ENCODE measurements at regions not wholly inside any gene's neighbourhood (a gene's known extent, or its start where the extent isn't known, plus 50 kb on each side); places are given as distances from the start of the nearest gene placed in this dataset.

DNA sequence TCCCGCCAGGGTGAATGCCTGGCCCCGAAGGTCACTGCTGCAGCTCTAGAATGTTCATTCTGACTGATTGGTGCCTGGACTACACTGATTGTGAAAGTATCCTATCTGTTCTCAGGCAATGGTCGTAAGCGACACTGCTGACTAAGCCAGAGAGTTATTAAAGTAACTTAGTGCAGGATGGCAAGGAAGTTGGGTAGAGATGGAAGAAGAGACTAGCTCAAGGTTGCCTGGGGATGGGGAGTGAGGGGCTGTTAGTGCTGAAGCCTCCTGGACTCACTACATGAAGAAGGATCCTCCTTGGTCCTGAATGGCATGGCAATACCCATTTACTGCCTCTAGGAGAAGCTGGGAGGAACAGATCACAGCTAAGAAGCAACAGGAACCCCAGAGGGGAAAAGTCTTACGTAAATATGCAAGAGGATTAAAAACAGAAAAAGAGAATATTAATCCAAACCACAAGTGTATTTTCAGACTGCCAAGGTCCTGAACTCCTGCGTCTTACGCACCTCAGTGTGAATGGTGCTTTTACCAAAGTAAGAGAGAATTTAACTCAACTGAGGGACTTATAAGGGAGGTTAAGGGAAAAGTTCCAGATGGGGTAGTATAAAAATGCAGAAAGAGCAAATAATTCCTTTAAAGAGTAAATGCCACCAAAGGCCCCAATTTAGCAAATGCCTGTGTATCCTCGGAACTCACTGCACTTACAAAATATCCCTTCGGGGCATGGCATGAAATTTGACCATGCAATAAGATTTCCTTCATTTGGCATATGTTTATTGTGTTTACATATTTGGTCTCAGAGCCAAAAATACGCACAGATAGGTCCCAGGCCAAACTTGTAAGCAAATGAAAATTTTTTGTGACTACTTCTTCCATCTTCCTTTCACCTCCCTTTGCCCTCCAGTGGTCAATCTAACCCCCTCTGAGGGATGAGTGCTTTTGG lies 64.0 kb upstream of the DGKG start:
- DNase-seq (ENCODE audit: low read depth) = no peak

DNA sequence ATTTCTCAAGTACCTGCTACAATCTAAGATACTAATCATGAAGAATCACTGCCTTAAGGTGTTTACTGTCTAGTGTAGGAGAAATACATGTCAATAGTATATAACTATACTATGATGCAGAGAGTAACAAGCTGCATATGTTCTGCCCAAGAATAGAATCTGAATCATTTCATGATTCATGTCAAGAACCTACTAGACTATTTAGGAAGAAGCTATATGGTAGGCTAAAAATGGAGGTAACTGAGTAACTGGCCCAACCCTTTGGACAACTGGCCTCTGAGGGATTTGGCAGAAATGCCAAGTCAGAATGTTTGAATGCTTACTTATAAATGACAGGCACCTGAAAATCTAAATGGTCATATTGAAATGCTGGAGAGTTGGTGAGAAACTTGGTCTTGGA lies 59.9 kb upstream of the DGKG start:
- in situ Hi-C loops (cut with HindIII; ENCODE audit: low pct_unique_long_range_greater_than_20kb, low sequenced_read_pairs) = no loop called here
- DNase-seq (ENCODE audit: low read depth) = no peak

More for the DNA sequence above, 64.0 kb upstream of the DGKG start:
- in situ Hi-C loops (cut with HindIII; ENCODE audit: low pct_unique_long_range_greater_than_20kb, low sequenced_read_pairs) = no loop called here

DNA sequence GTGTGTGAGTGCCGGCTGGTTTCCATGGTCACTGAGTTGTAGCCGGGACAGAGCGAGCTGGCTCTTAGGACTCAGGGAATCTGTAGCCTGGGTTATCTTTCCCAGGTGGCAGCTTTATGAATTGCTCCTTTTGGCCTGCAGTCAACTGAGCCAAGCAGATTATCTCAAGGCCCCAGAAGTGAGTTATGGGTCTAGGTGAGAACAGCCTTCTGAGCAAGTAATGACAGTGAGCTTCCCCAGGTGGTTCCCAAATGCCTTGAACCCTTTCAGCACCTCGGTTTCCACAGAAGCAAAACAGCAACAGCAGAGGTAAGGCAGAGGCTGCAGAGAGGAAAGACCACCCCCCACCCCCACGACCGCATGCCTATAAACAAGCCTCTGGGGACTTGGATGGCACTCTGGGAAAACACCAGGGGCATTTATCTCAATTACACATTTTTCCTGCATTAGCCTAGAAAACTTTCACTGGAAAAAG lies 56.7 kb upstream of the DGKG start:
- no peak for DNase-seq (ENCODE audit: low read depth)
- in situ Hi-C loops (cut with HindIII; ENCODE audit: low pct_unique_long_range_greater_than_20kb, low sequenced_read_pairs) = no loop called here

DNA sequence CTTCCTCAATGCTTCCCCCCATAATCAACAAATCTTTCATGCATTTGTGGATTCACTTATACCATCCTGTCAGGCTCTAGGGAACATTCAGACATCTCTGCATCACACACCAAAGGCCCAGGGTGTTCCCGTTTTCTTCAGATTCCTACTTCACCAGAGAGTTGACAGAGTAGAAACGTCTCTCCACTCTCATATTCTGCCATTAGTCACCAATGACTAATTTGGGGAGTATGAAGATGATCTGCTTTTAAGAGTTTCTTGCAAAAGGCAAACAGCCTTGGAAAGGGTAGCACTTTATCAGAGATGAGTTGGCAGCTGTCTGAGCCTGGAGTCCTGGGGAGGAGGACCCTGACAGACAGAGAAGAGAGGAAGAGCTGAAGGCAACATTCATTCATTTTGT lies 55.8 kb upstream of the DGKG start:
- peak; percentile 18 for DNase-seq (ENCODE audit: low read depth)
- in situ Hi-C loops (cut with HindIII; ENCODE audit: low pct_unique_long_range_greater_than_20kb, low sequenced_read_pairs) = no loop called here

DNA sequence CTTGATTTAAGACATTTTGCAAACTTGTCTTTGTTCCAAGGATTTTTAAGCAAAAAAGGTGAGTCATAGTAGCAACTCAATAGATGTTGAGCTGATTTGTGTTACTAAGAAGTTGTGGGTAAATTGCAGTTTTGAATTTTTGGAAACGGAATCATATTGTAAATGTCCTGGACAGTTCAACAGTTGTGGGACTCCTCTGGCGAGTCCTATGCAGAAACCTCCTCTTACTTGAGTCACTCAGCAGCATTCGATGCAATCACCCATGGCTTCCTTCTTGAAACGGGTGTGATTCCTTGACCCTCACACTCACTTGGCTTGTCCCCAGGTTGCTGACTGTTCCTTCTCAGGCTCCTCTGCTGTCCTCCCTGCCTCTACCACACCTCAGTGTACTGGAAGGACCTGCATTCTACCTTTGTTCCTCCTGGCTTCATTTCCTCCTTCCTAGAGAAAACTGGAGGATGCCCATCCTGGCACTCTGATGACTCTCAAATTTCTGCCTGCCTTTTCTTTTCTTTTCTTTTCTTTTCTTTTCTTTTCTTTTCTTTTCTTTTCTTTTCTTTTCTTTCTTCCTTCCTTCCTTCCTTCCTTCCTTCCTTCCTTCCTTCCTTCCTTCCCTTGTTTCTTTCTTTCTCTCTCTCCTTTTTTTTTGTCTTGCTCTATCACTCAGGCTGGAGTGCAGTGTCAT lies 52.8 kb upstream of the DGKG start:
- in situ Hi-C loops (cut with HindIII; ENCODE audit: low pct_unique_long_range_greater_than_20kb, low sequenced_read_pairs) = no loop called here
- DNase-seq (ENCODE audit: low read depth) = peak; percentile 6

DNA sequence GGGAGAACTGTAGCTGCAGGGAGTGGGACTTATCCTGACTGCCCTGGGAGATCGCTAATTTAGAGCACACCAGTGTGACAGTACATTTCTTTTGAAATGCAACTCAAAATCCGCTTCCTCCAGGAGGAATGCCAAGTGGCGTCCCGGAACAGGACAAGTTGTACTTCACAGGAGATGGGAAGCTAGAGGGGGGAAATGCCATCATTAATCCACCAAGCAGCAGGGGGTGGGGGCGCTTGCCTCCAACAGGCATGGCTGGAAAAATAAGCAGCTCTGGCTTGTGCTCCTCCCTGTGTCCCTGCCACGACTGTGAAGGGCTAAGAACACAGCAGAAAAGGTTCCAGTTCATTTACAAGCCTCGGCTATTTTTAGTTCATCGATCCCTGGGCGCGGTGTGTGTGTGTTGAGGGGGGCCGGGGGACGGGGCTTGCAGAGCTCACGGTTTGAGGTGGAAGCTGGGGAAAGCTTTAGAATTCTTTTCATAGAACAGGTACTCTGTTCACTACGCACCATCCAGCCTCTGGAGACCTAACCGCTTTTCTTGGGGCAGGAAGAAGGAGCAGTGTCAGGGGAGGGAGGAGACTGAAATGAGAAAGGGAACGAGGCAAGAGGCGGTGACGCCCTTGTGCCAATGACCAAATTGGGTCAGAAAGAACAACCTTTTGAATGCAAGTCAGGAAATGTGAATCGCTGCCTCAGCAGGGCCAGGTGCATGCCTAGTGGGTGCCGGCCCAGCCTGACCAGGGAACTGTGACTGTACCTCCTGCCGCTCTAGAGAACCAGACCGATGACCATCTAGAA lies 51.8 kb upstream of the DGKG start:
- DNase-seq (ENCODE audit: low read depth) = no peak
- in situ Hi-C loops (cut with HindIII; ENCODE audit: low pct_unique_long_range_greater_than_20kb, low sequenced_read_pairs) = no loop called here

DNA sequence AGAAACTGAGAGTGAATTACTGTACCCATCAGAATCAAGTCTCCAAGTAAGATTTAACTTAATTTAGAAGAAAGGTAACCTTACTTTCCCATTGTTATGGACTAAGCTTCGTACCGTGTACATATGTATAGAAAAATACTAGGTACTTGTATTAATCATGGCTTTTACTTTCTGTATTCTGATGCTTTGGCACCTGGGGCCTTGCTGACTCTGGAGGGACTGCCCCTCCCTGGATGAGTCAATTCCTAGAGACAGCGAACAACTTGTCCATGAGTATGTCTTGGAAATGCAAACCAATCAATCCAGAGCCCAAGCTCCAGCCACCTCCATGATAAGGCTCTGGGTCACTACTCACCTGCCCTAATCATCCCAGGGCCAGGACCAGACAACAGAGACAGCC lies 50.0 kb upstream of the DGKG start:
- in situ Hi-C loops (cut with HindIII; ENCODE audit: low pct_unique_long_range_greater_than_20kb, low sequenced_read_pairs) = no loop called here

More for the DNA sequence above, 50.0 kb upstream of the DGKG start:
- DNase-seq (ENCODE audit: low read depth) = no peak

All from Caki2 (cell line).